ENCODE measurements at regions not wholly inside any gene's neighbourhood (a gene's known extent, or its start where the extent isn't known, plus 50 kb on each side); places are given as distances from the start of the nearest gene placed in this dataset.

DNA sequence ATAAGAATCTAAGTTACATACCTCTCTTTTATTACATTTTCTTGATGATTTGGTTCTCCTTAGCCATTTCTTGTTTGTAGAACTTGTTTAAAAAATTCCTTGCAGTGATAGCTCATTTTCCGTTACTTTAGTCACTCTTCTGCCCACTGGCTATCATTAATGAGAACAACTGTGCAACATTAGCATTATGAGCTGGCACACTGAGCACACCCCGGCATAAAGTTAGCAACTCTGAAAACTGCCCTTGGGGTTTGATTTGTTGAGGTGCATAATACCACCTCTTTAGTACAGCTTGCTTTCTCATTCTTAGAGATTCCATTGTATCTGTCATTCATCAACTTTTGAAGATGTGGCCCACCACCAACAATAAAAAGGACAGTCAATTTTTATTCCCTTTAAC lies 87.6 kb upstream of the ADCY1 start:
- TF ChIP-seq POLR2AphosphoS5 (IDR thresholded peaks at IDR 0.05; ENCODE audit: low read depth, low read length) (no peak), POLR2A (IDR thresholded peaks at IDR 0.05; ENCODE audit: low read depth, low read length) (no peak), TAF1 (IDR thresholded peaks at IDR 0.05; ENCODE audit: borderline replicate concordance, low read depth, low read length) (no peak)

Measured in GM12892 (cell line).